ENCODE measurements at regions not wholly inside any gene's neighbourhood (a gene's known extent, or its start where the extent isn't known, plus 50 kb on each side); places are given as distances from the start of the nearest gene placed in this dataset.

- no peak for DNase-seq (ENCODE audit: low spot score)
Measured at GRCh38 chr7:84536271-84536870, 341.8 kb upstream of the SEMA3A start.

DNA sequence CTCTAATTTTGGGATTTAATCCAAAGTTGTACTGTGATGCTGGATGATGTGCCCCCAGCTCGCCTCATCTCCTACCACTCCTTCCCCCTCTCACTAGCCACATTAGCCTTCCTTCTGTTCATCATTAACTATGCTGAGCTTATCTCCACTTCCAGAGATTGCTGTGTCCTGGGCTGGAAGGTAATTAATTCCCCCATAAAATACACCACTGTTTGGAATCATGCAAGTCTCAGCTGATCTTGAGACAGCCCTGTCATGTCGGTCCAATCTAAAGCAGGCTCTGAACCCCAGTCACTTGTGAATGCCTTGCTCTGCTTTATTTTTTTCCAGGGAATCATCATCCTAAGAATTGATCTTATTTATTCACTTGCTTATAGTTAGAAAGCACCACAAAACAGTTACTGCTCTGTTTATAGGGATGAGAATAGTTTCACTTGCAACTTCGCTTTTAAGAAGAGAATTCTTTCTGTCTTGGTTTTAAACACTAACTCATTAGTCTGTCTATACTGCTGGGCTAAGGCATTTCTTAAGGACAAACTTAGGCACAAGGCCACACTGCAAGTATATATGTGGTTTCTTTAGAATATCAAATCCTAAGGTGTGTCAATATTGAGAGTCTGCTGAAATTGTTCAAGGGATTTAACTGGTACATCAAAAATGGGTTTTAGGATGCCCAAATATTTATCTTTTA is 341.1 kb upstream of the SEMA3A start:
- DNase-seq (ENCODE audit: low spot score) = no peak

GRCh38 chr7:84533182-84533581 is 338.6 kb upstream of the SEMA3A start:
- no peak for DNase-seq (ENCODE audit: low spot score)

DNA sequence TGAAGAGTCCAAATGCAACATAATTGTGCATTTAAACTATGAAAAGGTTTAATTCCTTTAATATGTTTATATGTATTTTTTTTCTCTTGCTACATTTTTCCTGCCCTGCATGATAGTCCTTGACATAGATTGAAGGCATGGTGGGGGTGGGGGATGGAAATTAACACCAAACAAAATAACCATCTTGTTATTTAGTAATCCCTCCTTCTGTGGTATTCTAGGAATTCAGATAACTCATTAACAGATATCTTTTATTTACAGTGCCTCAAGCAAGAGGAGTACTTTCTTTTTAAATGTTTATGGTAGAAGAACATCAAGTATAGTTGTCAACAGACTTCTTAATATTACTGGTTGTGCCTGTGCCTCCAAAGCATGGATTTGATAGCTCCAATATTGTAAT is 337.6 kb upstream of the SEMA3A start:
- no peak for DNase-seq (ENCODE audit: low spot score)

DNA sequence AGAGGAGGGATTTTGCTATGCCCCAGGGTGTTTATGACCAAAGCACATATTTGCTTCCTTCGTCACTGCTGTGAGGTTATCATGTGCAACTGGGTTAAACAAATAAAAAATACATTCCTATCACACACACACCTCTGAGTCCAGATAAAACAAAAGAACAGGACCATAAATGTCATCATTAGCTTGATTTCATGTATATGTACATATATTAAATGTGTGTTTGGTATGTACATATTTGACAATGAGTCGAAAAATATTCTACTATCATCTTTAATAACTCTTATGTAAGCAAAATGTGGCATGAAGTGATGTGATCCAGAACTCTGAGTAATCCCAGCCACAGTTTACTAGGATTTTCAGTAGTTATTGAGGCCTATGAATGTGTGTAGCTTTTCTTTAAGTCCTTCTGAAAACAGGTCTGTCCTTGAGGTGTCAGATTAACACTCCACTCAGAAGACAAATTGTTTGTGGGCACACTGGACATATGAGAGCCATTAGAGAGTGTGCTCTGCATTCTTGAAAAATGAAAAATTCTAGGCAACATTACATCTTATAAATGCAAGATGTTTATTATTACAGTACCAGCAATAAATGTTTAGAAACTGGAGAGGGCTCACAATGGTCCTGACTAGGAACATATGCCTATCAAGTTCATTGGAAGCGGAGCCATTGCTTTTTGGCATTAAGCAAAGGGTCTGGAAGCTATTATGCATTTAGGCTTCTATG is 335.1 kb upstream of the SEMA3A start:
- peak; percentile 26 for DNase-seq (ENCODE audit: low spot score)

GRCh38 chr7:84528756-84529479 is 334.3 kb upstream of the SEMA3A start:
- DNase-seq (ENCODE audit: low spot score) = no peak

GRCh38 chr7:84524714-84525694 is 330.4 kb upstream of the SEMA3A start:
- DNase-seq (ENCODE audit: low spot score) = no peak

- DNase-seq (ENCODE audit: low spot score) = no peak
Measured at GRCh38 chr7:84513061-84513460, 318.5 kb upstream of the SEMA3A start.

DNA sequence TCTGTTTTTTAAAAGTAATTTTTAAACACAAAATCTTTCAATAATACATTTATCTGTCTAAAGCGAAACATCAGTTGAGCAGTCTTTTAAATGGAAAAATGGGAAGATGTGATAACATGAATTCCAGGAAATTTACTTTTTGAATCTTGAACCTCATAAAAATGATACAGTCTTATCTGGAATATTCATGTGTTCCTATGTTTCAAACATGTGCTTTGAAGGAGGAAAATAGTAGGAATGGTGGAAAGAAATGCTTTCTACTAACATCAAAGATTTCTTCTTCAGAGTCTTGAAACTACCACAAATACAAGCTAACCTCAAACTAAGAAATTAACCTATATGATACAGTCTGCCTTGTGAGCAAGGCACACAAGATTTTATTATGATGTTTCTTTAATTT is 317.5 kb upstream of the SEMA3A start:
- no peak for DNase-seq (ENCODE audit: low spot score)

DNA sequence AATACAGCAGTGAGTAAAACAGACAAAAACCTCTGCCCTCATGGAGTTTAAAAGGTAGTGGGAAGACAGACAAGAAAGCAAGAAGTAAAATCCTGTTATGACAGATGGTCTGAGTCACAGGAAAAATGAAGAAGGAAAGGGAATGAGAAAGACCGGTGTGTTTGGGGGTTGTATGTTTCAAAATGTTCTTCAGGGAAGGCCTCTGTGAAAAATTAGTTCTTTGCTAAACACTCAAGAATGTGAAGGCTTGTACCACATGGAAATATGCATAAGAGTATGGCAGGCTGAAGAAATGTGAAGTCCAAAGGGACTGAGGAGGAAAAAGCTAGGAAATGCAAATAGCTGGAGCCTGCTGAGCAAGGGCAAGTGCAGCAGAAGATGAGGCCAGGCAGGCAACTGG is 315.9 kb upstream of the SEMA3A start:
- DNase-seq (ENCODE audit: low spot score) = no peak

- no peak for DNase-seq (ENCODE audit: low spot score)
Measured at GRCh38 chr7:84509522-84509921, 314.9 kb upstream of the SEMA3A start.

DNA sequence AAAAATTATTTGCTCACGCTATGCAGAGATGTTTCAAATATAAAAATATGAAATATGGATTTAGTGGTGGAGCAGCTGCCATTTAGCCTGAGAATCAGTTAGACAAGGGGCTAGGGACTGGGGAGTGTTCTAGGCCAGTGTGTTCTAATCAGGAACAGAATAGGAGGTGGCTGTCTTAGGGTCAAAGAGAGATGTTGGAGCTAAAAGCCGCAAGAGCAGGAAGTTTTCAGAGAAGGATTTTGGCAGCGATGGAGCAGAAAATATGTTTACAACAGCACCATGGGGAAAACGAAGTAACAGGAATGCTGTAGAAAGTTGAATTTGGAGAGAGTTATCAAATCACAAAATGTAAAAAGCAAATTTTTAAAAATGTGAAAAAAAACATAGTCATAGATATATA is 314.0 kb upstream of the SEMA3A start:
- no peak for DNase-seq (ENCODE audit: low spot score)

- no peak for DNase-seq (ENCODE audit: low spot score)
Measured at GRCh38 chr7:84507529-84507928, 312.9 kb upstream of the SEMA3A start.

GRCh38 chr7:84506151-84506550 is 311.6 kb upstream of the SEMA3A start:
- no peak for DNase-seq (ENCODE audit: low spot score)

DNA sequence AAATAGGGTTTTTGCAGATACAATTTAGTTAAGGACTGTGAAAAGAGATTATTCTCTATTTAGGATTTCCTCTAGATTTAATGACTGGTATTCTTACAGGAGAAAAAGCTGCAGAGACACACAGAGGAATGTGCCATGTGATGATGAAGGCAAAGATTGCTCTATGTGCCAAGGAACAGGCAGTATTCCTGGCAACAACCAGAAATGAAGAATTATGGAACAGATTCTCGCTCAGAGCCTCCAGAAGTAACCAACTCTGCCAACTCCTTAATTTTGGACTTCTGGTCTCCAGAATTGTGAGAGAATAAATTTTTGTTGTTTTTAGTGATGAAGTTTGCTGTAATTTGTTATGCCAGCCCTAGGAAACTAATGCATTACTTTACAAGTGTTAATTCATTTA is 307.6 kb upstream of the SEMA3A start:
- DNase-seq (ENCODE audit: low spot score) = no peak

DNA sequence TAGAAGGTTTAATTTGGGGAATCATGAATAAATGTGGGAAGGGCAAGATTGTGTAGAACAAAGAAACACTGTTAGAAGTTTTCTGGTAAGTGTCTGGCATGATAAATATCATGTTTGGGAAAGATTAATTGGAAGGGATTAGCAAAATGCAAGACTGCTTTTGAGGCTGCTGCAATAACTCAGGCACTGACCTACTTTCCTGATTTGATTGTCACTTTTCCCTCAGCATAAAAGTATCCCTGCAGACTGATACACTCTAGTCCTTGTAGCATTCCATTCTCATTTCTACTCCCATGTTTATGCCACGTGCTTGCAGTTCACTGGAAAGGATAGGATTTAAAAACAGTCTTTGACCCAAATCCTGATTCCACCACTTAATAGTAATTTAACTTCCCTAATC is 303.3 kb upstream of the SEMA3A start:
- no peak for DNase-seq (ENCODE audit: low spot score)

DNA sequence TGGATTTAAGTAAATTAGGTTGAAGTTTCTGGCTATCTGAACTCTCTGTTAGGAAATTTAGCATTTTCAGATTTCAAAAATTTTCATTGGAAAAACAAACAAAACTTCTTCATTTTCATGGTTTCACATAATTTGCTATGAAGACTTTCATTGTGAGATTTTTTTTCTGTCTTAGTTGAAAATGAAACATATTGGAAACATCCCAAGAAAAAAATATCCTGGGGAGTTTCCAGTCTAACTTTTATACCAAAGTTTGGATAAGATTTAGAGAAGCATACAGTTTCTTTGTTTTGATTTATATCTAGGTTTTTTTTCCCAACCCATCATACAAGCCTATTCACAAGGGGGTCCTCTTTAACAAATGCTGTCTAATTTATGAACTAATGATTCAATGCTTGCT is 300.5 kb upstream of the SEMA3A start:
- DNase-seq (ENCODE audit: low spot score) = no peak

- DNase-seq (ENCODE audit: low spot score) = no peak
Measured at GRCh38 chr7:84492098-84493034, 297.8 kb upstream of the SEMA3A start.

DNA sequence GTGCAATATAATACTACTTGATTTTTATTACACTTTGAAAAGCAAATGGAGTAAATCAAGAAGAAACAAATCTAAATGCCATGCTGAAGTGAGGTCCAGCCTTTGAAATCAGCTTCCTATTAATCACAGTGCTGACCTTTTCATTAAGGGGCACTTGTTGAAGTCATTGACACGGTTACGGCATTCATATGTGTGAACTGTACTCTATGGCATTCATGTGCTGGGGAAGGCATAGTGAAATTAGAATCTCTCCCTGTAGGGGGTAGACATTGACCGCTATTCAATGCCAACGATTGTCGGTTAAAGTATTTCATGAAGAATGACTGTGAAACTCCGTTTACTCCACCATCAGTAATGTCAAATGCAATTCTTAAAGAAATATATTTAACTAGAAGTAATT is 296.1 kb upstream of the SEMA3A start:
- DNase-seq (ENCODE audit: low spot score) = no peak

DNA sequence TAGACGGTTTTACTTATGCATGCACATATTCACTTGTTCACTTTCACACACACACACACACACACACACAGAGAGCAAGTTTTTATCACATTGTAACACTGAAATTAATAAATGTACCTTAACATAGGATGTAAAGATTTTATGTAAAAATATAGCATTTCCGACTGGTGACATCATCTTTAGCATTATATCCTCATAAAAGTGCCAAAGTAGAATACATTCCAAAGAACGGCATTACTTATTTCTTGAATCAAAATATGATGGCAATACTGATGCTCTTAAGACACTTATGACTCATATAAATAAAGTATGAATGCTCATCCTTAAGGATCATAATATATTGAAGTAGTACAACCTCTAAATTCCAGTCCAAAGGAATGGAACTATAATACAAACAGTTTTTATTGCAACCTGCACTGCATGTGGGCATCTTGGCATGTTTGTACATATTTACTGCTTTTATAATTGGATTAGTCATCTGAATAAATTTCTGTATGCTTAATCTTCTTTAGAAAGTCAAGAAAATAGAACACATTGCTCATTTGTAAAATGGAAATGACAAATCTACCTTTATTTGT is 290.0 kb upstream of the SEMA3A start:
- DNase-seq (ENCODE audit: low spot score) = no peak

All from SW480 (cell line).